ENCODE measurements at regions not wholly inside any gene's neighbourhood (a gene's known extent, or its start where the extent isn't known, plus 50 kb on each side); places are given as distances from the start of the nearest gene placed in this dataset.
A peak's percentile ranks its signal among the peaks of the same experiment; 100 is the strongest.

DNA sequence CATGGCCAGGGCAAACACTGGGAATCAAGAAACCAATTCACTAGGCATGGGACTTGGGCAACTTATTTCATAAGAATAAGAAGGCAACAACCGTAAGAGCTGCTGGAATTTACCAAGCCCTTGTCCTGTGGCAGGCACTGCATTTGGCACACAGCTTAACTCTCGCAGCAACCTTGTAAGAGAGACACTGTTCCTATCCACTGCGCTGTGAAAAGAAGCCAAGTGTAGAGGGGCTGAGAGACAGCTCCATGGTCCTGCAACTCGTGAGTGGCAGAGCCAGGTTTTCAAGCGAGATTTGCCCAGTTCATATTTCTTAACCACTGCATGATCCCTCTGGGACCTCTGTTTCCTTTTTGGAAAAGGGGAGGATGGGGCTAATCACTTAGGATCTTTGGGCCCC, 129.3 kb upstream of the STC2 start:
- no peaks in the 10 kb centered on the region for H3K79me2 ChIP-seq (ENCODE audit: insufficient read depth, low read length)
- peaks cover 37 to 53% of the 10 kb centered on the region in 2 experiments for H3K4me1 ChIP-seq (ENCODE audit: control insufficient read depth in 1 of 2, insufficient read depth in 2 of 2, low read length in 2 of 2)
- H3K4me2 ChIP-seq (ENCODE audit: low read length): no peak overlapping the region
- TF ChIP-seq, protein P1, sequence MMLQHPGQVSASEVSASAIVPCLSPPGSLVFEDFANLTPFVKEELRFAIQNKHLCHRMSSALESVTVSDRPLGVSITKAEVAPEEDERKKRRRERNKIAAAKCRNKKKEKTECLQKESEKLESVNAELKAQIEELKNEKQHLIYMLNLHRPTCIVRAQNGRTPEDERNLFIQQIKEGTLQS (IDR thresholded peaks at IDR 0.05): no peak
- no peaks in the 10 kb centered on the region for H3K9me2 ChIP-seq (ENCODE audit: insufficient read depth)
- ATAC-seq: no peak
- no peak overlapping the region for H3K4me3 ChIP-seq (replicated peaks in 1 of 2; ENCODE audit: low read depth in 1 of 2, low read length in 2 of 2)
- ChIA-PET POLR2A (no interaction called here), CTCF (no interaction called here), RAD21 (ENCODE audit: low non-redundant PET in 1 of 2, low total read pairs in 2 of 2, uncharacterized antibody in 2 of 2, unreplicated experiment in 2 of 2) (no interaction called here)
- H2AFZ ChIP-seq (ENCODE audit: low read depth, low read length, poor library complexity, severe bottlenecking): no peak overlapping the region
- intact Hi-C loops (cut with micrococcal nuclease): no loop called here
- H4K20me1 ChIP-seq (ENCODE audit: insufficient read depth): no peaks in the 10 kb centered on the region
- H3K27me3 ChIP-seq (ENCODE audit: insufficient read depth, low read length): no peaks in the 10 kb centered on the region
- H3K9me3 ChIP-seq (ENCODE audit: control insufficient read depth in 1 of 2, insufficient read depth in 1 of 2, low read depth in 1 of 2, low read length in 2 of 2): no peaks in the 10 kb centered on the region
- DNase-seq (ENCODE audit: low read depth, low spot score): no peak
- H3K36me3 ChIP-seq (ENCODE audit: control insufficient read depth in 1 of 2, insufficient read depth in 2 of 2, low read length in 2 of 2): no peaks in the 10 kb centered on the region
- no TSS peak for BruUV-seq (replicated peaks)
- no peak overlapping the region for H3K9ac ChIP-seq (ENCODE audit: low read length)
- H3K27ac ChIP-seq (ENCODE audit: low read depth, low read length): no peak overlapping the region

DNA sequence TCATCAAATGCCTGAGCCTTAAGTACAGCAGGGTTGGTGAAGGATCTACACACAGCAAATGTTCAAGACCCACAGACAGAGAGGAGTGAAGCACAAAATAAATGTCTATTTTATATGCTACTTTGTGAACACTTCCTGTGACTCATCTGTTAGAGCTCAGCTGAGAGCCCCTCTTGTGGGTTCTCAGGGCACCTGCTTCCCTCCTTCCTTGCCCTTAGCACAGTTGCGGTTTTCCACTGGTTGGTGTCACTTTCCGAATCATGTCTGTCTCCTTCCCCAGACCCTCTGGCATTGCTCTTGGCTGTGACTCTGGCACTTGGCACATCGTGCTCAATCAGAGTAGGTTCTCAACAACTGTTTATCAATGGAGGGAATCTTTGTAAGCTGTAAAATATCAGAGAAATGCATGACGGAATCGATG, 128.5 kb upstream of the STC2 start:
- CTCF ChIA-PET: no interaction called here
- no peak overlapping the region; the same call in 1 of the 2 replicates for H3K27ac ChIP-seq (ENCODE audit: low read depth, low read length)
- peaks cover 44 to 61% of the 10 kb centered on the region in 2 experiments for H3K4me1 ChIP-seq (ENCODE audit: control insufficient read depth in 1 of 2, insufficient read depth in 2 of 2, low read length in 2 of 2)
- peak overlapping the region; percentile 16 for H2AFZ ChIP-seq (ENCODE audit: low read depth, low read length, poor library complexity, severe bottlenecking)
- no peaks in the 10 kb centered on the region for H4K20me1 ChIP-seq (ENCODE audit: insufficient read depth)
- ATAC-seq (no peak), DNase-seq (ENCODE audit: low read depth, low spot score) (no peak)
- no peaks in the 10 kb centered on the region for H3K9me2 ChIP-seq (ENCODE audit: insufficient read depth)
- H3K9ac ChIP-seq (ENCODE audit: low read length): peak overlapping the region; percentile 55; the same call in 1 of the 2 replicates
- no peaks in the 10 kb centered on the region for H3K27me3 ChIP-seq (ENCODE audit: insufficient read depth, low read length)
- no peaks in the 10 kb centered on the region for H3K79me2 ChIP-seq (ENCODE audit: insufficient read depth, low read length)
- BruUV-seq (replicated peaks): no TSS peak
- H3K4me3 ChIP-seq (replicated peaks in 1 of 2; ENCODE audit: low read depth in 1 of 2, low read length in 2 of 2): no peak overlapping the region
- peak overlapping the region; percentile 54 for H3K4me2 ChIP-seq (ENCODE audit: low read length)
- RAD21 ChIA-PET (ENCODE audit: low non-redundant PET in 1 of 2, low total read pairs in 2 of 2, uncharacterized antibody in 2 of 2, unreplicated experiment in 2 of 2): no interaction called here
- intact Hi-C loops (cut with micrococcal nuclease): no loop called here
- no peaks in the 10 kb centered on the region for H3K9me3 ChIP-seq (ENCODE audit: control insufficient read depth in 1 of 2, insufficient read depth in 1 of 2, low read depth in 1 of 2, low read length in 2 of 2)
- H3K36me3 ChIP-seq (ENCODE audit: control insufficient read depth in 1 of 2, insufficient read depth in 2 of 2, low read length in 2 of 2): no peaks in the 10 kb centered on the region
- POLR2A ChIA-PET: interaction anchor here (0.7 kb wide), 1 partner anchor 128 kb away, joined by 3 read pairs; no protein-coding TSS in a partner anchor
- TF ChIP-seq EGR1 (IDR thresholded peaks at IDR 0.05; ENCODE audit: low read depth) (no peak), FOSL1 (IDR thresholded peaks at IDR 0.05; ENCODE audit: low read depth) (peak; percentile 19; the same call in 1 of the 2 replicates)

All from HCT116 (cell line).